ENCODE measurements at regions not wholly inside any gene's neighbourhood (a gene's known extent, or its start where the extent isn't known, plus 50 kb on each side); places are given as distances from the start of the nearest gene placed in this dataset.

GRCh38 chr6:81307651-81308214, 444.7 kb downstream of the TENT5A start (continued):
- TF ChIP-seq, protein P1, sequence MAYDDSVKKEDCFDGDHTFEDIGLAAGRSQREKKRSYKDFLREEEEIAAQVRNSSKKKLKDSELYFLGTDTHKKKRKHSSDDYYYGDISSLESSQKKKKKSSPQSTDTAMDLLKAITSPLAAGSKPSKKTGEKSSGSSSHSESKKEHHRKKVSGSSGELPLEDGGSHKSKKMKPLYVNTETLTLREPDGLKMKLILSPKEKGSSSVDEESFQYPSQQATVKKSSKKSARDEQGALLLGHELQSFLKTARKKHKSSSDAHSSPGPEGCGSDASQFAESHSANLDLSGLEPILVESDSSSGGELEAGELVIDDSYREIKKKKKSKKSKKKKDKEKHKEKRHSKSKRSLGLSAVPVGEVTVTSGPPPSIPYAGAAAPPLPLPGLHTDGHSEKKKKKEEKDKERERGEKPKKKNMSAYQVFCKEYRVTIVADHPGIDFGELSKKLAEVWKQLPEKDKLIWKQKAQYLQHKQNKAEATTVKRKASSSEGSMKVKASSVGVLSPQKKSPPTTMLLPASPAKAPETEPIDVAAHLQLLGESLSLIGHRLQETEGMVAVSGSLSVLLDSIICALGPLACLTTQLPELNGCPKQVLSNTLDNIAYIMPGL (CRISPR knock-in tag; IDR thresholded peaks at IDR 0.05) = no peak
- TF ChIP-seq NR2C2 (CRISPR knock-in tag; IDR thresholded peaks at IDR 0.05) (no peak), RORB (CRISPR knock-in tag; IDR thresholded peaks at IDR 0.05) (no peak), ESRRA (CRISPR knock-in tag; IDR thresholded peaks at IDR 0.05; ENCODE audit: borderline replicate concordance) (no peak)

DNA sequence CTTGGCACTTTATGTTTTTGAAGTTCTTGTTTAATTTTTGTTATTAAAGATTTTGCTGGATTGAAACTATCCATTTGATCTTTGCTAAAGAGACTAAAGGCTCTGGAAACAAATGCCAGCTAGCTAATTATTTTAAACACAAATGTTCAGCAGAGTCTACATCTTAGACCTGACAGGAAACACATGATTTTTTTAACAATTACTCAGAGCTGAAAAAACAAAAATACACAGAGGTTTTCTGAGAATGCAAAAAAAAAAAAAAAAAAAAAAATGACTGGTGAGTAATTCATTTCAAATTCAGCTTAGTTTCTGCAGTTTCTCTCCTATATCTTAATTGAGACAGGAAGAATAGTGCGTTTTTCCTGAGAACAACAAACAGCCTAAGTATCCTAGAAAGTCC, 448.0 kb downstream of the TENT5A start:
- no peak for DNase-seq (ENCODE audit: low spot score)
- H3K9me3 Mint-ChIP-seq = no peaks in the 10 kb centered on the region
- H3K4me1 Mint-ChIP-seq = peaks cover 7% of the 10 kb centered on the region
- no peak for ATAC-seq
- no peaks in the 10 kb centered on the region for H3K36me3 Mint-ChIP-seq
- ChIA-PET POLR2A (no interaction called here), CTCF (no interaction called here)
- no peaks in the 10 kb centered on the region for H3K27me3 Mint-ChIP-seq (ENCODE audit: low read depth)
- no peak overlapping the region for H3K4me3 Mint-ChIP-seq
- H3K27ac Mint-ChIP-seq = no peak overlapping the region
- TF ChIP-seq, protein P2, sequence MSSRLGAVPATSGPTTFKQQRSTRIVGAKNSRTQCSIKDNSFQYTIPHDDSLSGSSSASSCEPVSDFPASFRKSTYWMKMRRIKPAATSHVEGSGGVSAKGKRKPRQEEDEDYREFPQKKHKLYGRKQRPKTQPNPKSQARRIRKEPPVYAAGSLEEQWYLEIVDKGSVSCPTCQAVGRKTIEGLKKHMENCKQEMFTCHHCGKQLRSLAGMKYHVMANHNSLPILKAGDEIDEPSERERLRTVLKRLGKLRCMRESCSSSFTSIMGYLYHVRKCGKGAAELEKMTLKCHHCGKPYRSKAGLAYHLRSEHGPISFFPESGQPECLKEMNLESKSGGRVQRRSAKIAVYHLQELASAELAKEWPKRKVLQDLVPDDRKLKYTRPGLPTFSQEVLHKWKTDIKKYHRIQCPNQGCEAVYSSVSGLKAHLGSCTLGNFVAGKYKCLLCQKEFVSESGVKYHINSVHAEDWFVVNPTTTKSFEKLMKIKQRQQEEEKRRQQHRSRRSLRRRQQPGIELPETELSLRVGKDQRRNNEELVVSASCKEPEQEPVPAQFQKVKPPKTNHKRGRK (CRISPR knock-in tag; IDR thresholded peaks at IDR 0.05; ENCODE audit: borderline replicate concordance) = no peak
- no peak for TF ChIP-seq GTF2I (CRISPR knock-in tag; conservative IDR thresholded peaks at IDR 0.05)
- TF ChIP-seq, protein P3, sequence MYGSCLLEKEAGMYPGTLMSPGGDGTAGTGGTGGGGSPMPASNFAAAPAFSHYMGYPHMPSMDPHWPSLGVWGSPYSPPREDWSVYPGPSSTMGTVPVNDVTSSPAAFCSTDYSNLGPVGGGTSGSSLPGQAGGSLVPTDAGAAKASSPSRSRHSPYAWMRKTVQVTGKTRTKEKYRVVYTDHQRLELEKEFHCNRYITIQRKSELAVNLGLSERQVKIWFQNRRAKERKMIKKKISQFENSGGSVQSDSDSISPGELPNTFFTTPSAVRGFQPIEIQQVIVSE (CRISPR knock-in tag; IDR thresholded peaks at IDR 0.05; ENCODE audit: borderline replicate concordance) = no peak
- TF ChIP-seq ZNF263 (CRISPR knock-in tag; IDR thresholded peaks at IDR 0.05; ENCODE audit: low read depth) = no peak
- TF ChIP-seq ZNF219 (CRISPR knock-in tag; IDR thresholded peaks at IDR 0.05; ENCODE audit: borderline replicate concordance) = no peak
- no peak for TF ChIP-seq TEAD4 (CRISPR knock-in tag; IDR thresholded peaks at IDR 0.05)
- TF ChIP-seq ELF4 (CRISPR knock-in tag; IDR thresholded peaks at IDR 0.05; ENCODE audit: low read depth) = no peak
- TF ChIP-seq SMAD3 (CRISPR knock-in tag; IDR thresholded peaks at IDR 0.05; ENCODE audit: borderline replicate concordance) = no peak
- no peak for TF ChIP-seq TP53 (CRISPR knock-in tag; IDR thresholded peaks at IDR 0.05)
- TF ChIP-seq, protein P4, sequence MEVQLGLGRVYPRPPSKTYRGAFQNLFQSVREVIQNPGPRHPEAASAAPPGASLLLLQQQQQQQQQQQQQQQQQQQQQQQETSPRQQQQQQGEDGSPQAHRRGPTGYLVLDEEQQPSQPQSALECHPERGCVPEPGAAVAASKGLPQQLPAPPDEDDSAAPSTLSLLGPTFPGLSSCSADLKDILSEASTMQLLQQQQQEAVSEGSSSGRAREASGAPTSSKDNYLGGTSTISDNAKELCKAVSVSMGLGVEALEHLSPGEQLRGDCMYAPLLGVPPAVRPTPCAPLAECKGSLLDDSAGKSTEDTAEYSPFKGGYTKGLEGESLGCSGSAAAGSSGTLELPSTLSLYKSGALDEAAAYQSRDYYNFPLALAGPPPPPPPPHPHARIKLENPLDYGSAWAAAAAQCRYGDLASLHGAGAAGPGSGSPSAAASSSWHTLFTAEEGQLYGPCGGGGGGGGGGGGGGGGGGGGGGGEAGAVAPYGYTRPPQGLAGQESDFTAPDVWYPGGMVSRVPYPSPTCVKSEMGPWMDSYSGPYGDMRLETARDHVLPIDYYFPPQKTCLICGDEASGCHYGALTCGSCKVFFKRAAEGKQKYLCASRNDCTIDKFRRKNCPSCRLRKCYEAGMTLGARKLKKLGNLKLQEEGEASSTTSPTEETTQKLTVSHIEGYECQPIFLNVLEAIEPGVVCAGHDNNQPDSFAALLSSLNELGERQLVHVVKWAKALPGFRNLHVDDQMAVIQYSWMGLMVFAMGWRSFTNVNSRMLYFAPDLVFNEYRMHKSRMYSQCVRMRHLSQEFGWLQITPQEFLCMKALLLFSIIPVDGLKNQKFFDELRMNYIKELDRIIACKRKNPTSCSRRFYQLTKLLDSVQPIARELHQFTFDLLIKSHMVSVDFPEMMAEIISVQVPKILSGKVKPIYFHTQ (CRISPR knock-in tag; IDR thresholded peaks at IDR 0.05) = no peak
- no peak for TF ChIP-seq FOXJ3 (CRISPR knock-in tag; IDR thresholded peaks at IDR 0.05; ENCODE audit: borderline replicate concordance)
- TF ChIP-seq, protein P5, sequence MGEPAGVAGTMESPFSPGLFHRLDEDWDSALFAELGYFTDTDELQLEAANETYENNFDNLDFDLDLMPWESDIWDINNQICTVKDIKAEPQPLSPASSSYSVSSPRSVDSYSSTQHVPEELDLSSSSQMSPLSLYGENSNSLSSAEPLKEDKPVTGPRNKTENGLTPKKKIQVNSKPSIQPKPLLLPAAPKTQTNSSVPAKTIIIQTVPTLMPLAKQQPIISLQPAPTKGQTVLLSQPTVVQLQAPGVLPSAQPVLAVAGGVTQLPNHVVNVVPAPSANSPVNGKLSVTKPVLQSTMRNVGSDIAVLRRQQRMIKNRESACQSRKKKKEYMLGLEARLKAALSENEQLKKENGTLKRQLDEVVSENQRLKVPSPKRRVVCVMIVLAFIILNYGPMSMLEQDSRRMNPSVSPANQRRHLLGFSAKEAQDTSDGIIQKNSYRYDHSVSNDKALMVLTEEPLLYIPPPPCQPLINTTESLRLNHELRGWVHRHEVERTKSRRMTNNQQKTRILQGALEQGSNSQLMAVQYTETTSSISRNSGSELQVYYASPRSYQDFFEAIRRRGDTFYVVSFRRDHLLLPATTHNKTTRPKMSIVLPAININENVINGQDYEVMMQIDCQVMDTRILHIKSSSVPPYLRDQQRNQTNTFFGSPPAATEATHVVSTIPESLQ (CRISPR knock-in tag; IDR thresholded peaks at IDR 0.05) = no peak
- TF ChIP-seq EMX1 (CRISPR knock-in tag; IDR thresholded peaks at IDR 0.05) = no peak
- TF ChIP-seq ERG (CRISPR knock-in tag; IDR thresholded peaks at IDR 0.05) = no peak
- no peak for TF ChIP-seq PRDM15 (CRISPR knock-in tag; IDR thresholded peaks at IDR 0.05)
- TF ChIP-seq FOXP1 (CRISPR knock-in tag; IDR thresholded peaks at IDR 0.05; ENCODE audit: borderline replicate concordance) = no peak
- TF ChIP-seq MXD4 (CRISPR knock-in tag; IDR thresholded peaks at IDR 0.05; ENCODE audit: borderline replicate concordance) = no peak
- no peak for TF ChIP-seq MLX (CRISPR knock-in tag; IDR thresholded peaks at IDR 0.05)

Data from WTC11 (cell line).